ENCODE measurements at regions not wholly inside any gene's neighbourhood (a gene's known extent, or its start where the extent isn't known, plus 50 kb on each side); places are given as distances from the start of the nearest gene placed in this dataset.

GRCh38 chr13:80215368-80215767 lies 125.6 kb downstream of the SPRY2 start (continued):
- TF ChIP-seq, protein P1, sequence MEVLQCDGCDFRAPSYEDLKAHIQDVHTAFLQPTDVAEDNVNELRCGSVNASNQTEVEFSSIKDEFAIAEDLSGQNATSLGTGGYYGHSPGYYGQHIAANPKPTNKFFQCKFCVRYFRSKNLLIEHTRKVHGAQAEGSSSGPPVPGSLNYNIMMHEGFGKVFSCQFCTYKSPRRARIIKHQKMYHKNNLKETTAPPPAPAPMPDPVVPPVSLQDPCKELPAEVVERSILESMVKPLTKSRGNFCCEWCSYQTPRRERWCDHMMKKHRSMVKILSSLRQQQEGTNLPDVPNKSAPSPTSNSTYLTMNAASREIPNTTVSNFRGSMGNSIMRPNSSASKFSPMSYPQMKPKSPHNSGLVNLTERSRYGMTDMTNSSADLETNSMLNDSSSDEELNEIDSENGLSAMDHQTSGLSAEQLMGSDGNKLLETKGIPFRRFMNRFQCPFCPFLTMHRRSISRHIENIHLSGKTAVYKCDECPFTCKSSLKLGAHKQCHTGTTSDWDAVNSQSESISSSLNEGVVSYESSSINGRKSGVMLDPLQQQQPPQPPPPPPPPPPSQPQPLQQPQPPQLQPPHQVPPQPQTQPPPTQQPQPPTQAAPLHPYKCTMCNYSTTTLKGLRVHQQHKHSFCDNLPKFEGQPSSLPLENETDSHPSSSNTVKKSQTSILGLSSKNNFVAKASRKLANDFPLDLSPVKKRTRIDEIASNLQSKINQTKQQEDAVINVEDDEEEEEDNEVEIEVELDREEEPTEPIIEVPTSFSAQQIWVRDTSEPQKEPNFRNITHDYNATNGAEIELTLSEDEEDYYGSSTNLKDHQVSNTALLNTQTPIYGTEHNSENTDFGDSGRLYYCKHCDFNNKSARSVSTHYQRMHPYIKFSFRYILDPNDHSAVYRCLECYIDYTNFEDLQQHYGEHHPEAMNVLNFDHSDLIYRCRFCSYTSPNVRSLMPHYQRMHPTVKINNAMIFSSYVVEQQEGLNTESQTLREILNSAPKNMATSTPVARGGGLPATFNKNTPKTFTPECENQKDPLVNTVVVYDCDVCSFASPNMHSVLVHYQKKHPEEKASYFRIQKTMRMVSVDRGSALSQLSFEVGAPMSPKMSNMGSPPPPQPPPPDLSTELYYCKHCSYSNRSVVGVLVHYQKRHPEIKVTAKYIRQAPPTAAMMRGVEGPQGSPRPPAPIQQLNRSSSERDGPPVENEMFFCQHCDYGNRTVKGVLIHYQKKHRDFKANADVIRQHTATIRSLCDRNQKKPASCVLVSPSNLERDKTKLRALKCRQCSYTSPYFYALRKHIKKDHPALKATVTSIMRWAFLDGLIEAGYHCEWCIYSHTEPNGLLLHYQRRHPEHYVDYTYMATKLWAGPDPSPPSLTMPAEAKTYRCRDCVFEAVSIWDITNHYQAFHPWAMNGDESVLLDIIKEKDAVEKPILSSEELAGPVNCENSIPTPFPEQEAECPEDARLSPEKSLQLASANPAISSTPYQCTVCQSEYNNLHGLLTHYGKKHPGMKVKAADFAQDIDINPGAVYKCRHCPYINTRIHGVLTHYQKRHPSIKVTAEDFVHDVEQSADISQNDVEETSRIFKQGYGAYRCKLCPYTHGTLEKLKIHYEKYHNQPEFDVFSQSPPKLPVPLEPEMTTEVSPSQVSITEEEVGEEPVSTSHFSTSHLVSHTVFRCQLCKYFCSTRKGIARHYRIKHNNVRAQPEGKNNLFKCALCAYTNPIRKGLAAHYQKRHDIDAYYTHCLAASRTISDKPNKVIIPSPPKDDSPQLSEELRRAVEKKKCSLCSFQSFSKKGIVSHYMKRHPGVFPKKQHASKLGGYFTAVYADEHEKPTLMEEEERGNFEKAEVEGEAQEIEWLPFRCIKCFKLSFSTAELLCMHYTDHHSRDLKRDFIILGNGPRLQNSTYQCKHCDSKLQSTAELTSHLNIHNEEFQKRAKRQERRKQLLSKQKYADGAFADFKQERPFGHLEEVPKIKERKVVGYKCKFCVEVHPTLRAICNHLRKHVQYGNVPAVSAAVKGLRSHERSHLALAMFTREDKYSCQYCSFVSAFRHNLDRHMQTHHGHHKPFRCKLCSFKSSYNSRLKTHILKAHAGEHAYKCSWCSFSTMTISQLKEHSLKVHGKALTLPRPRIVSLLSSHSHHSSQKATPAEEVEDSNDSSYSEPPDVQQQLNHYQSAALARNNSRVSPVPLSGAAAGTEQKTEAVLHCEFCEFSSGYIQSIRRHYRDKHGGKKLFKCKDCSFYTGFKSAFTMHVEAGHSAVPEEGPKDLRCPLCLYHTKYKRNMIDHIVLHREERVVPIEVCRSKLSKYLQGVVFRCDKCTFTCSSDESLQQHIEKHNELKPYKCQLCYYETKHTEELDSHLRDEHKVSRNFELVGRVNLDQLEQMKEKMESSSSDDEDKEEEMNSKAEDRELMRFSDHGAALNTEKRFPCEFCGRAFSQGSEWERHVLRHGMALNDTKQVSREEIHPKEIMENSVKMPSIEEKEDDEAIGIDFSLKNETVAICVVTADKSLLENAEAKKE (CRISPR knock-in tag; IDR thresholded peaks at IDR 0.05): no peak
- TF ChIP-seq CTCF (conservative IDR thresholded peaks at IDR 0.05; ENCODE audit: low read depth in 2 of 2): no peak
- no peak for TF ChIP-seq JUNB (IDR thresholded peaks at IDR 0.05; ENCODE audit: unreplicated experiment)
- TF ChIP-seq REST (IDR thresholded peaks at IDR 0.05; ENCODE audit: unreplicated experiment): no peak

All from GM23338 (cell line).